Limb (tissue), 2 donors: ENCODE measurements at regions not wholly inside any gene's neighbourhood (a gene's known extent, or its start where the extent isn't known, plus 50 kb on each side); places are given as distances from the start of the nearest gene placed in this dataset.

Source experiments
- DNase-seq, 2 donors: peaks; one replicate each; pipeline ENCODE4 v3.0.0-alpha.2; 2016; ENCODE audit errors: extremely low spot score in 2 of 2

GRCh38 chr2:11920993-11921583, 174.7 kb downstream of the LPIN1 start:
- no peak for DNase-seq

- no peak for DNase-seq
Measured at GRCh38 chr2:11922294-11922693, 175.9 kb downstream of the LPIN1 start.

DNA sequence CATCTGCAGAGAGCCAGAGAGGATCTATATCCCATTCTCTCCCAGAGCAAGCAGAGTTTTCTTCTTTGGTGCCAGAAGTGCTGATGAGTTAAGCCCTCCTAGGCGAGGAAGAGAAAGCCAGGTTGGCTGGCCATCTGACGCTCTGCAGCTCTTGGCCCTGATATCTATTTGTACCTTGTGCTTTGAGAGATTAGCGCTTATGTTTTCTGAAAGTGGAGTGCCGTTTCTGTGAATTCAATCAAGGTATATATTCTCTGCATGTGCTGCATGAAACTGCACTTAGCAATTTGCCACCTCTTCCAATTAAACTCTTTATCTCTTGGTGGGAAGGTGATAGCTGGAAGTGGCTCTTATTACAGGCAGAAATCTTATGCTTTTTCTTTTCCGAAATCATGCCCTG, 177.5 kb downstream of the LPIN1 start:
- DNase-seq: no peak

DNA sequence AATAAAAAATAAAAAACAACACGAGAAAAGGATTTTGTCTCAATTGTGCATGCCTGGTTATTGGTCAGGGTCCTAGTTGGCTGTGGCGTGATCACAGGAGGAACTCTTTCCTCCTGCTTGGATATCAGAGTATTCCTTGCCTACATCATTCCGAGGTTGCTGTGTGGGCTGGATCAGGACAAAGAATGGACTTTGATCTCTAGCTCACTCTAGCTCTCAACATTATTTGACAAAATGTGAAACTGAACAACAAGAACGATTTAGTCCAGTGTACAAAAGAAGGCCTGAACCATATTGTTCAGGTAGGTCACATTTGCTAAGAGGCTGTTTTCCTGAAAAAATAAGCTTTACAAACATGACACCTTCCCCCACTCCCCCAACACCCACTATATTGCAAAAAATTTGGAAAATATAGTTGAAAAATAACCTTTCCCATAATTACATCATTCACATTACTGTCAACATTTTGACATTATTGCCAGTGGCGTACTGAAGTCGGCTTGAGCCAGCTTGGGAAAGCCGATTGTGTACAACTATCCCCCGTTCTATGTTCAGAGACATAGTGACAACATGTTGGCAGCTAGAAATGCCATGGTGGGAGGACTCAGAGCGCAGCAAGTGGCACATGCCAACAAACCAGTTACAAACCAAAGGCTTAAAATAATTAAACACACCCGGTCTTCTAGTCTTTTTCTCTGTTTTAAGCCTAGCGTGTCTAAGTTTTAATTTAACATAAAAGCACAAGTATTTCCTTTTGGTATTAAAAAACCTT, 179.0 kb downstream of the LPIN1 start:
- no peak for DNase-seq

DNA sequence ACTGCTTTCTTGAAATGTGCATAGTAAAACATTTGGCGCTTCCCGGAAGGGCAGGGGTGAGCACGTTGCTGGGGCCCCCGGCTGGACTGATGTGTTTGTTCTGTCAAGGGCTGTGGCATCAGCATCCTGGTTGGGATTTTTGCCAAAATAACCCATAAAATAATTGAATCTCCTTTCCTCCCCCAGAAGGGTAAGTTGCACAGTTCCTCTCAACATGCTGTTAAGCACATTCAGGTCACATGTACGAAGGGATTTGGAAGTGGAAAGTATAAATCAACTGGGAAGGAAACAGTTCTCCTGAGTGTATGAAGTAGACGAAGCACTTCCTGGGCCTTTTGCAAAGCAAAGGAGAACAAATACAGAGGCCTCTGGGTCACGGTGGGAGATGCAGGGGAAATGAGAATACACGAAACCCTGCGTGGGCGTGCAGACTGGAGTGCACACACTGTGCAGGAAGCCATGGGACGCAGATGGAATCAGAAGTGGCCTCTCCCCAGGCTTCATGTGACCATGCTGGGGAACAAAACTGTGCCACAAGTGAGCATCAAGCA, 183.9 kb downstream of the LPIN1 start:
- DNase-seq: peak in 1 of 2 donors; percentile 16

GRCh38 chr2:11932048-11932512, 185.6 kb downstream of the LPIN1 start:
- no peak for DNase-seq

GRCh38 chr2:11932962-11933361, 186.5 kb downstream of the LPIN1 start:
- DNase-seq: no peak

- DNase-seq: no peak
Measured at GRCh38 chr2:11933854-11934253, 187.4 kb downstream of the LPIN1 start.

DNA sequence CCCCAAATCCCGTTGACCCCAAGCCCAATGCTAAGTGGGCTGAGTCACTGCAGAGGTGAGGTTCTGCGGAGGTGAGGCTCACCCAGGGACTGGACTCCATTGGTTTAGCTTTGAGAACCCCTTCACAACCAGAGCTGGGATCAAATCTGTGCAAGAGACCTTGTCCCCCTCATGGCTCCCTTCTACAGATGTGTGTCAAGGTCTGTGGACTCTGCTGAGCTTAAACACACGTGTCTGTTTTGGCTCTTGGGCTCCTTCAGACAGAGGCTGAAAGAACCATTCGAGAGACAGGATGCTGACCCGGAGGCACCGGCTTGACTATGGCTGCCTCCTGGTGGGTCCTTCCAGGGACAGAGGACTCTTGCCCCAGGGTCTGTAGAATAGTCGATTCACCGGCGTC, 190.3 kb downstream of the LPIN1 start:
- no peak for DNase-seq

DNA sequence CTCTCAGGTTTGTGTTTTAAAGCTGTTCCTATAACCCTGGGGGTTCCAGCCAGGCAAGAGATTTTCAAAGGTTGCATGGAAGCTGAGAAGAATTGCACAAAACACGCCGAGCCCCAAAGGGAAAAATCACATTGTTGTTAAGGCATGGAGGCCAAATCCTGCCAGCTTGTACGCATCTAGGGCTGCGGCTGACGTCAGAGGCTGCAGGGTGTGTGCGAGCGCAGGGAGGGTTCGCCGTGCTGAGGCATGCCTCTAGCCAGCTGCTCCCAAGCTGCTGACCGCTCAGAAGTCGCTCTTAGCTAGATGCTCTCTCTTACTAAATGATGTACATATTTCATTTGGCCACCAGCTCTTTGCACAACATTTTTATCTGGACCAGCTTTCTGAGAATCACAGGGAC, 191.8 kb downstream of the LPIN1 start:
- DNase-seq: peak in 1 of 2 donors; percentile 52

DNA sequence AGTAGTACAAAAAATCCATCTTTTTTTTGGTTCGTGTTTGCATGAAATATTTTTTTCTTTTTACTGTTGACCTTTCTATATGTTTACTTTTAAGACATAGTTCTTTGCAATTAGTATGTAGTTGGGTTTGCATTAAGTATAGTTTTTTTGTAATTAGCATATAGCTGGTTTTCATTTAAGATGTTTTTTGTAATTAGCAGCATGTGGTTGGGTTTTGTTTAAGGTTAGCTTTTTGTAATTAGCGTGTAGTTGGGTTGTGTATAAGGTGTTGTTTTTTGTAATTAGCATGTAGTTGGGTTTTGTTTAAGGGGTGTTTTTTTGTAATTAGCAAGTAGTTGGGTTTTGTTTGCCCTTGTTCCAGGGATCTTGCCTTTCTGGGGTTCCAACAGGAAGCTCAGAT, 193.1 kb downstream of the LPIN1 start:
- no peak for DNase-seq

- no peak for DNase-seq
Measured at GRCh38 chr2:11940121-11940743, 193.8 kb downstream of the LPIN1 start.

GRCh38 chr2:11940799-11941198, 194.4 kb downstream of the LPIN1 start:
- DNase-seq: no peak

DNA sequence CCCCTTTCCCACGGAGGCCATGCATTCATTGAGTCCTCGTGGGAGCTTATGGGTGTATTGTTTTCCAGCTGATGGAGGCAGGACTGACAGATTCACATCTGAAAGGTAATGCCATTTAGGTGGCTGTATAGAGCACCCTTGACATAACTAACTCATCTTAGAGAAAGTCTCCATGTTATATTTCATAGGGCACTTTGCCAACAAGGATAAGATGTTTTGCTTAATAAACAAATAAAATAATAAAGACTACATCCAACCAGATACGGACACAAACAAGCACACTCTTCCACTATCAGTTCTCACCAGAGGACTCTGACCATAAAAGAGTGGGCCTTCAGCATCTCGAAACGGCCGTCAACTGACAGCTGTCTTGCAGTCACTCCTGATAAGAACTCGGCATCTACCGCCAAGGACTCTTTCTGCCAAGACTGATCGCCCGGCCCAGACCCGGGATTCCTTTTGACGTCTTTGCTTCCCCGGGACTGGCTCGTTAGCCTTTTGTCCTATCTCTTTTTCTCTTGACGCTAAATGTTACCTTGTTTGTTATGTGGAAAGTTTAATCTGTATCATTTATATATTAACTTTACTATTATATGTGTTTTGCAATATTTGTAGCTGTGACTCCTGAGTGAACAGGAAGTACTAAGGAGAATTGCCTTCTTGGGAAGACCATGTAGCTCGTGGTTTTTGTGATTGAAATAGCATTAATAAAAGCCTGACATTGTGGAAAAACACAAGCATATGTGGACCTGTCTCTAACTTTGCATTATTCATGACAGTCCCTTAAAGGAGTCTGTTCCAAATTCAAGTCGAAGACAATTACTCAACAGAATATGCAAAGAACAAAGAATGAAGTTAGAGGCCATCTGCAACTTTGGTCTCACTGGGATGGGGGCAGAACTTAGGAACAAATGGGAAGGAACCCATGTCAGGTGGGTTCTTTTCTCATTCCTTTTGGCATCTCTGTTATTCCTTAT, 195.1 kb downstream of the LPIN1 start:
- DNase-seq: no peak

- DNase-seq: no peak
Measured at GRCh38 chr2:11942178-11942569, 195.7 kb downstream of the LPIN1 start.

DNA sequence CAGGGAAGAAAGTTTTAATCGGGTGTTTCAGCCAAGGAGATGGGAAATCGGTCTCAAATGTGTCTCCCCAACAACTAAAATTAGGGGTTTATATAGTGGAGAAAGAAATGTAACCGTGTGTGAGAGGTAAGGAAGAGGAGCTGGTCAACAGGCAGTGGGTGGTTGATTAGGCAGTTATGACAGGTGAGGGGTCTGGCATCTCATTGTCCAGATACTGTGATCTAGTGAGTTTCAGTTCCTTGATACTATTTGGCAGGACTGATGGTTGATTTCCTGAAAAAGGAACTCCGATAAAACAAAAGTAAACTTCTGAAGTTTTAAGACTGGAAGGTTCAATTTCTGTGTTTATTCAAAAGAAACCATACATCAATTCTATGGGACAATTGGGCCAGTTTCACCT, 197.9 kb downstream of the LPIN1 start:
- DNase-seq: no peak

DNA sequence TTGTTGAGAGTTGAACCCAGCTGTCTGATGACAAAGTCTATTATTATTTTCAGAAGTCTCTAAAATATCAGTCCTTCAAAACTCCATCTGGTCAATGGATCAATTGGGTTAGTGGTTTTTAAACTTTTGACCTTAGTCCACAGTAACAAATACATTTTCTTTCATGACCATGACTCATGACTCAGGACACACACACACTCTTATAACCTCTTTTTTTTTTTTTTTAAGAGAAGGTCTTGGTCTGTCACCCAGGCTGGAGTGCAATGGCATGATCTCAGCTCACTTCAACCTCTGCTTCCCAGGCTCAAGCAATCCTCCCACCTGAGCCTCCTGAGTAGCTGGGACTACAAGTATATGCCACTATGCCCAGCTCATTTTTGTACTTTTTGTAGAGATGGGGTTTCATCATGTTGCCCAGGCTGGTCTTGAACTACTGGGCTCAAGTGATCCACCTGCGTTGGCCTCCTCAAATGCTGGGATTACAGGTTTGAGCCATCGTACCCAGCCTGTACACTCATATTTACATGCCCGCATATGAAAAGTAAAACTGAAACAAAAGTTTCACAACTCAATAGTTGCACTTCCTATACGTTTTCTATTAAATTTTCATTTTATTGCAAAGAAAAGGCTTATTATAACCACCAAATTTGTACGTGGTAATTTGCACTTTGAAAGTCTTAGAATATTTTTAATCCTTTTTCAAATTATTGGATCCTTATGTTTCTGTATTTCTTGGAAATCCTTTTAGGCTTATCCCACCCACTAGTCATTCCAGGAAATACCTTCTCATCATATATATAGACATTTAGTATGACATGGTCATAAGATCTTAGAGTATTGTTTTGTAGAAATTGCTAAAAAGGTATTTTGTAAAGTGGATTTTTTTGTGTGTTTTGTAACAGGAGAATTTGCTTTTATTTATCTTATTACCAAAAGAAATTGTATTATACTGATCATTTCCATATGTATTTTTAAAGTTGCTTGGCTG, 199.0 kb downstream of the LPIN1 start:
- DNase-seq: no peak

- DNase-seq: no peak
Measured at GRCh38 chr2:11947956-11948355, 201.5 kb downstream of the LPIN1 start.

- DNase-seq: no peak
Measured at GRCh38 chr2:11949732-11950523, 203.5 kb downstream of the LPIN1 start.
